Ishikawa (cell line): ENCODE measurements at regions not wholly inside any gene's neighbourhood (a gene's known extent, or its start where the extent isn't known, plus 50 kb on each side); places are given as distances from the start of the nearest gene placed in this dataset.

Source experiments
- CEBPB ChIP-seq: IDR thresholded peaks from 2 replicates; pipeline ENCODE4 v1.6.1; 2012
- EP300 ChIP-seq: IDR thresholded peaks from 2 replicates; pipeline ENCODE4 v1.6.1; 2012; ENCODE audit warnings: borderline replicate concordance
- FOXM1 ChIP-seq: IDR thresholded peaks from 2 replicates; pipeline ENCODE4 v1.6.1; 2012; ENCODE audit warnings: low read depth, borderline replicate concordance
- NFIC ChIP-seq: IDR thresholded peaks from 2 replicates; pipeline ENCODE4 v1.6.1; 2012
- RAD21 ChIP-seq: IDR thresholded peaks from 2 replicates; pipeline ENCODE4 v1.6.1; 2012; ENCODE audit warnings: low read depth
- TAF1 ChIP-seq: IDR thresholded peaks from 2 replicates; pipeline ENCODE4 v1.6.1; 2012; ENCODE audit warnings: low read depth, mild to moderate bottlenecking
- TCF12 ChIP-seq: IDR thresholded peaks from 2 replicates; pipeline ENCODE4 v1.6.1; 2012; ENCODE audit warnings: low read depth
- YY1 ChIP-seq: IDR thresholded peaks from 2 replicates; pipeline ENCODE4 v1.6.1; 2012; ENCODE audit warnings: low read depth
- ZBTB7A ChIP-seq: IDR thresholded peaks from 2 replicates; pipeline ENCODE4 v1.6.1; 2012; ENCODE audit warnings: low read depth
- TF ChIP-seq, protein P1 (sequence below): IDR thresholded peaks from 2 replicates; pipeline ENCODE4 v1.6.1; 2012; ENCODE audit warnings: low read depth, mild to moderate bottlenecking
- TF ChIP-seq, protein P2 (sequence below): IDR thresholded peaks from 2 replicates; pipeline ENCODE4 v1.6.1; 2012

DNA sequence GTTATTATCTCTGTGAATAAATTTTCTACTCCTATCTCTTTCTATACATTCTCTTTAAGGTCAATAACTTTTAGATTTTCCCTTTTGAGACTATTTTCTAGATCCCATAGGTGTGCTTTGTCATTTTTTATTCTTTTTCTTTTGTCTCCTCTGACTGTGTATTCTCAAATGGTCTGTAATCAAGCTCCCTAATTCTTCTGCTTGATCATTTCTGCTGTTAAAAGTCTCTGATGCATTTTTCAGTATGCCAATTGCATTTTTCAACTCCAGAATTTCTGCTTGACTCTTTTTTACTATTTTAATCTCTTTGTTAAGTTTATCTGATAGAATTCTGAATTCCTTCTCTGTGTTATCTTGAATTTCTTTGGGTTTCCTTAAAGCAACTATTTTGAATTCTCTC, 78.2 kb downstream of the THNSL1 start:
- TF ChIP-seq EP300 = no peak
- no peak for TF ChIP-seq CEBPB
- TF ChIP-seq, protein P1, sequence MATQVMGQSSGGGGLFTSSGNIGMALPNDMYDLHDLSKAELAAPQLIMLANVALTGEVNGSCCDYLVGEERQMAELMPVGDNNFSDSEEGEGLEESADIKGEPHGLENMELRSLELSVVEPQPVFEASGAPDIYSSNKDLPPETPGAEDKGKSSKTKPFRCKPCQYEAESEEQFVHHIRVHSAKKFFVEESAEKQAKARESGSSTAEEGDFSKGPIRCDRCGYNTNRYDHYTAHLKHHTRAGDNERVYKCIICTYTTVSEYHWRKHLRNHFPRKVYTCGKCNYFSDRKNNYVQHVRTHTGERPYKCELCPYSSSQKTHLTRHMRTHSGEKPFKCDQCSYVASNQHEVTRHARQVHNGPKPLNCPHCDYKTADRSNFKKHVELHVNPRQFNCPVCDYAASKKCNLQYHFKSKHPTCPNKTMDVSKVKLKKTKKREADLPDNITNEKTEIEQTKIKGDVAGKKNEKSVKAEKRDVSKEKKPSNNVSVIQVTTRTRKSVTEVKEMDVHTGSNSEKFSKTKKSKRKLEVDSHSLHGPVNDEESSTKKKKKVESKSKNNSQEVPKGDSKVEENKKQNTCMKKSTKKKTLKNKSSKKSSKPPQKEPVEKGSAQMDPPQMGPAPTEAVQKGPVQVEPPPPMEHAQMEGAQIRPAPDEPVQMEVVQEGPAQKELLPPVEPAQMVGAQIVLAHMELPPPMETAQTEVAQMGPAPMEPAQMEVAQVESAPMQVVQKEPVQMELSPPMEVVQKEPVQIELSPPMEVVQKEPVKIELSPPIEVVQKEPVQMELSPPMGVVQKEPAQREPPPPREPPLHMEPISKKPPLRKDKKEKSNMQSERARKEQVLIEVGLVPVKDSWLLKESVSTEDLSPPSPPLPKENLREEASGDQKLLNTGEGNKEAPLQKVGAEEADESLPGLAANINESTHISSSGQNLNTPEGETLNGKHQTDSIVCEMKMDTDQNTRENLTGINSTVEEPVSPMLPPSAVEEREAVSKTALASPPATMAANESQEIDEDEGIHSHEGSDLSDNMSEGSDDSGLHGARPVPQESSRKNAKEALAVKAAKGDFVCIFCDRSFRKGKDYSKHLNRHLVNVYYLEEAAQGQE = no peak
- TF ChIP-seq NFIC = no peak
- no peak for TF ChIP-seq ZBTB7A
- TF ChIP-seq, protein P2, sequence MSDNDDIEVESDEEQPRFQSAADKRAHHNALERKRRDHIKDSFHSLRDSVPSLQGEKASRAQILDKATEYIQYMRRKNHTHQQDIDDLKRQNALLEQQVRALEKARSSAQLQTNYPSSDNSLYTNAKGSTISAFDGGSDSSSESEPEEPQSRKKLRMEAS = no peak
- TF ChIP-seq TCF12 = no peak
- TF ChIP-seq YY1 = no peak
- TF ChIP-seq TAF1 = no peak
- TF ChIP-seq RAD21 = no peak
- TF ChIP-seq FOXM1 = no peak
